HCT116 (cell line): ENCODE measurements at regions not wholly inside any gene's neighbourhood (a gene's known extent, or its start where the extent isn't known, plus 50 kb on each side); places are given as distances from the start of the nearest gene placed in this dataset.

Experiments used
- ATAC-seq: fragments of 200-7000 bp; cut with Tn5 transposase; 2 replicates; pipeline ENCODE4 v1.9.1; 2020; ENCODE audit warnings: mild to moderate bottlenecking, moderate library complexity
- BruUV-seq: library from RNA; stranded (reverse); fragments of 400-500 nt; replicated peaks from 2 replicates; lab custom pipeline; 2021; lab: Mats Ljungman, UMichigan
- CTCF ChIA-PET: fragments of 300-600 bp; sonication (Branson Sonifier 250); formaldehyde crosslinking; loops from one replicate; lab custom pipeline; 2021; ENCODE audit warnings: antibody characterized with exemption; lab: Charles Lee
- POLR2A ChIA-PET: fragments of 300-600, 350-600 bp; sonication (Branson Sonifier 250); formaldehyde crosslinking; loops from one replicate; lab custom pipeline; 2021; ENCODE audit warnings: antibody characterized with exemption; lab: Charles Lee
- RAD21 ChIA-PET, 2 experiments: fragments of 300-600 bp; sonication (Branson Sonifier 250); formaldehyde crosslinking; loops; one replicate each; lab custom pipeline; 2023; ENCODE audit warnings: low total read pairs in 2 of 2; ENCODE audit not compliant: uncharacterized antibody in 2 of 2, unreplicated experiment in 2 of 2, low non-redundant PET in 1 of 2; lab: Charles Lee
- DNase-seq: peaks from one replicate; pipeline ENCODE4 v3.0.0-alpha.2; 2010; ENCODE audit warnings: low read depth, low spot score
- H2AFZ ChIP-seq: fragments of 200-600 bp; shearing (Covaris generic), sonication (generic); 2 replicates; pipeline ENCODE4 v1.6.1; 2017; ENCODE audit warnings: low read depth, mixed run types, mixed read lengths, antibody characterized with exemption, low read length; ENCODE audit not compliant: poor library complexity, severe bottlenecking
- H3K27ac ChIP-seq: 2 replicates; pipeline ENCODE4 v1.5.1; 2012; ENCODE audit warnings: low read depth, low read length
- H3K27me3 ChIP-seq: fragments of 200-600 bp; sonication (generic); 2 replicates; pipeline ENCODE4 v1.6.1; 2016; ENCODE audit warnings: mixed run types, low read length, mixed read lengths; ENCODE audit not compliant: insufficient read depth
- H3K36me3 ChIP-seq, 2 experiments: fragments of 200-500 bp in 1 of 2; fragments of 200-600 bp in 1 of 2; sonication (Bioruptor generic) in 1 of 2; sonication (generic) in 1 of 2; 2 replicates each; pipeline versions ENCODE4 v1.5.1 to v1.6.1; 2014 to 2016; ENCODE audit warnings: low read length in 2 of 2, inconsistent platforms in 1 of 2, mixed read lengths in 1 of 2, mixed run types in 1 of 2; ENCODE audit not compliant: insufficient read depth in 2 of 2, control insufficient read depth in 1 of 2
- H3K4me1 ChIP-seq, 2 experiments: fragments of 200-600 bp in 1 of 2; sonication (generic) in 1 of 2; 2 replicates each; pipeline versions ENCODE4 v1.5.1 to v1.6.1; 2012 to 2017; ENCODE audit warnings: low read length in 2 of 2, inconsistent platforms in 1 of 2, mild to moderate bottlenecking in 1 of 2, mixed read lengths in 1 of 2, mixed run types in 1 of 2, moderate library complexity in 1 of 2; ENCODE audit not compliant: insufficient read depth in 2 of 2, control insufficient read depth in 1 of 2
- H3K4me2 ChIP-seq: fragments of 200-600 bp; sonication (generic); 2 replicates; pipeline ENCODE4 v1.6.1; 2017; ENCODE audit warnings: mixed run types, low read length, mixed read lengths
- H3K4me3 ChIP-seq, 2 experiments: fragments of 200-600 bp in 1 of 2; sonication (generic) in 1 of 2; replicated peaks in 1 of 2; 2 replicates each; pipeline ENCODE4 v1.5.1; 2011 to 2016; ENCODE audit warnings: low read length in 2 of 2, control low read depth in 1 of 2, low read depth in 1 of 2, mild to moderate bottlenecking in 1 of 2, mixed read lengths in 1 of 2, mixed run types in 1 of 2
- H3K79me2 ChIP-seq: fragments of 200-600 bp; sonication (generic); 2 replicates; pipeline ENCODE4 v1.6.1; 2017; ENCODE audit warnings: mild to moderate bottlenecking, mixed run types, low read length, moderate library complexity, mixed read lengths; ENCODE audit not compliant: insufficient read depth
- H3K9ac ChIP-seq: fragments of 200-600 bp; sonication (generic); 2 replicates; pipeline ENCODE4 v1.6.1; 2016; ENCODE audit warnings: low read length, mixed read lengths
- H3K9me2 ChIP-seq: fragments of 200-600 bp; sonication (generic), shearing (Covaris generic); 2 replicates; pipeline ENCODE4 v1.6.1; 2017; ENCODE audit warnings: mixed run types, mild to moderate bottlenecking, moderate library complexity; ENCODE audit not compliant: insufficient read depth
- H3K9me3 ChIP-seq, 2 experiments: fragments of 200-500 bp in 1 of 2; fragments of 200-600 bp in 1 of 2; sonication (Bioruptor generic) in 1 of 2; sonication (generic) in 1 of 2; 2 replicates each; pipeline ENCODE4 v1.6.1; 2014 to 2017; ENCODE audit warnings: low read length in 2 of 2, mixed read lengths in 2 of 2, inconsistent platforms in 1 of 2, low read depth in 1 of 2, mild to moderate bottlenecking in 1 of 2, mixed run types in 1 of 2, moderate library complexity in 1 of 2; ENCODE audit not compliant: control insufficient read depth in 1 of 2, insufficient read depth in 1 of 2
- H4K20me1 ChIP-seq: fragments of 200-600 bp; sonication (generic), shearing (Covaris generic); 2 replicates; pipeline ENCODE4 v1.6.1; 2017; ENCODE audit warnings: mixed run types, mild to moderate bottlenecking, moderate library complexity; ENCODE audit not compliant: insufficient read depth
- CBX3 ChIP-seq: IDR thresholded peaks from 2 replicates; pipeline ENCODE4 v1.6.1; 2012; ENCODE audit warnings: low read depth
- EGR1 ChIP-seq: IDR thresholded peaks from 2 replicates; pipeline ENCODE4 v1.6.1; 2012; ENCODE audit warnings: low read depth
- EZH2 ChIP-seq: fragments of 200-600 bp; sonication (generic); IDR thresholded peaks from 2 replicates; pipeline ENCODE4 v1.6.1; 2017; ENCODE audit warnings: antibody characterized with exemption, mixed run types
- EZH2phosphoT487 ChIP-seq: fragments of 200-600 bp; IDR thresholded peaks from 2 replicates; pipeline ENCODE4 v1.6.1; 2018; ENCODE audit warnings: antibody characterized with exemption, borderline replicate concordance
- FOSL1 ChIP-seq: IDR thresholded peaks from 2 replicates; pipeline ENCODE4 v1.6.1; 2012; ENCODE audit warnings: low read depth
- POLR2AphosphoS5 ChIP-seq: IDR thresholded peaks from 2 replicates; pipeline ENCODE4 v1.6.1; 2011; ENCODE audit warnings: mild to moderate bottlenecking, low read depth, low read length, moderate library complexity
- SIN3A ChIP-seq: IDR thresholded peaks from 2 replicates; pipeline ENCODE4 v1.6.1; 2012; ENCODE audit warnings: low read depth
- SP1 ChIP-seq: IDR thresholded peaks from 2 replicates; pipeline ENCODE4 v1.6.1; 2012; ENCODE audit warnings: low read depth
- SRF ChIP-seq: IDR thresholded peaks from 2 replicates; pipeline ENCODE4 v1.6.1; 2012; ENCODE audit warnings: low read depth
- YY1 ChIP-seq: IDR thresholded peaks from 2 replicates; pipeline ENCODE4 v1.6.1; 2011; ENCODE audit warnings: low read length, low read depth, moderate library complexity, mild to moderate bottlenecking; ENCODE audit not compliant: insufficient replicate concordance; ENCODE audit errors: extremely low read depth
- ZBTB33 ChIP-seq: IDR thresholded peaks from 2 replicates; pipeline ENCODE4 v1.6.1; 2011; ENCODE audit warnings: mild to moderate bottlenecking, low read length, moderate library complexity; ENCODE audit not compliant: insufficient replicate concordance; ENCODE audit errors: extremely low read depth
- ZFX ChIP-seq: fragments of 450-650 bp; IDR thresholded peaks from 2 replicates; pipeline ENCODE4 v1.6.1; 2017
- ZNF274 ChIP-seq: fragments of 200-500 bp; sonication (Bioruptor generic); IDR thresholded peaks from 2 replicates; pipeline ENCODE4 v1.6.1; 2014; ENCODE audit warnings: mild to moderate bottlenecking, low read depth, low read length, inconsistent platforms
- intact Hi-C: fragments of 100-400 bp; cut with micrococcal nuclease; formaldehyde crosslinking; loops from 2 replicates; pipeline ENCODE4 v1.10.0; 2022
- TF ChIP-seq, protein P1 (sequence below): IDR thresholded peaks from 2 replicates; pipeline ENCODE4 v1.6.1; 2012; ENCODE audit warnings: low read depth
- TF ChIP-seq, protein P2 (sequence below): IDR thresholded peaks from 2 replicates; pipeline ENCODE4 v1.6.1; 2012

DNA sequence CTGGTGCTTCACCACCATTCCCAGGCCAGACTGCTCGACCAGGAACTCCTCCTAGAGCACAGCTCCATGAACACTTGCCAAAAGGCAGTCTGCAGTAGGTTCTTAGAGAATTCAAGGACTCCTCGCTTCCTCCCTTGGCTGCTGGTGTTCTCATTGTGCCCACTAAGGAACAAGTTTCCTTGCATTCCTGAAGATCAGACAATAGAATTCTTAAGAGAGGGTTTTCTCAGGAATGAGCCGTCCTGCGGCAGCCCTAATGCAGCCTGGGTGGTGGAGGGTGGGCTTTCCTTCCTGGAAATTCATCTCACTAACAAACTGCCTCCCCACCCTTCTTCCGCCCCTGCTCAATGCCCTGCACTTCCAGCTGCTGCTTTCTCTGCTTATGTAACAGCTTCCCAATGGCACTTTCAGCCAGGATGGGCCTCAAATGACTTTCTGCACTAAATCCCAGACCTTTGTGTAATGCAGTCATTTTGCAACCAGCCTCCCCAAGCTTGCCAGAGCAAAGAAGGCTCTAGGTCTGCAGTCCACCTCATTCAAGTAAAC is 287.9 kb downstream of the PLPP3 start:
- H3K79me2 ChIP-seq: no peaks in the 10 kb centered on the region
- H3K36me3 ChIP-seq: no peaks in the 10 kb centered on the region
- ChIA-PET RAD21 (no interaction called here), POLR2A (no interaction called here), CTCF (no interaction called here)
- no peak overlapping the region for H3K9ac ChIP-seq
- H3K4me1 ChIP-seq: no peaks in the 10 kb centered on the region
- H3K27me3 ChIP-seq: no peaks in the 10 kb centered on the region
- intact Hi-C loops: no loop called here
- TF ChIP-seq CBX3 (no peak), SIN3A (no peak), FOSL1 (no peak), ZFX (no peak), ZBTB33 (no peak), ZNF274 (no peak), SP1 (no peak), YY1 (no peak), EGR1 (no peak), EZH2phosphoT487 (no peak), SRF (no peak), POLR2AphosphoS5 (no peak), EZH2 (no peak)
- TF ChIP-seq, protein P1, sequence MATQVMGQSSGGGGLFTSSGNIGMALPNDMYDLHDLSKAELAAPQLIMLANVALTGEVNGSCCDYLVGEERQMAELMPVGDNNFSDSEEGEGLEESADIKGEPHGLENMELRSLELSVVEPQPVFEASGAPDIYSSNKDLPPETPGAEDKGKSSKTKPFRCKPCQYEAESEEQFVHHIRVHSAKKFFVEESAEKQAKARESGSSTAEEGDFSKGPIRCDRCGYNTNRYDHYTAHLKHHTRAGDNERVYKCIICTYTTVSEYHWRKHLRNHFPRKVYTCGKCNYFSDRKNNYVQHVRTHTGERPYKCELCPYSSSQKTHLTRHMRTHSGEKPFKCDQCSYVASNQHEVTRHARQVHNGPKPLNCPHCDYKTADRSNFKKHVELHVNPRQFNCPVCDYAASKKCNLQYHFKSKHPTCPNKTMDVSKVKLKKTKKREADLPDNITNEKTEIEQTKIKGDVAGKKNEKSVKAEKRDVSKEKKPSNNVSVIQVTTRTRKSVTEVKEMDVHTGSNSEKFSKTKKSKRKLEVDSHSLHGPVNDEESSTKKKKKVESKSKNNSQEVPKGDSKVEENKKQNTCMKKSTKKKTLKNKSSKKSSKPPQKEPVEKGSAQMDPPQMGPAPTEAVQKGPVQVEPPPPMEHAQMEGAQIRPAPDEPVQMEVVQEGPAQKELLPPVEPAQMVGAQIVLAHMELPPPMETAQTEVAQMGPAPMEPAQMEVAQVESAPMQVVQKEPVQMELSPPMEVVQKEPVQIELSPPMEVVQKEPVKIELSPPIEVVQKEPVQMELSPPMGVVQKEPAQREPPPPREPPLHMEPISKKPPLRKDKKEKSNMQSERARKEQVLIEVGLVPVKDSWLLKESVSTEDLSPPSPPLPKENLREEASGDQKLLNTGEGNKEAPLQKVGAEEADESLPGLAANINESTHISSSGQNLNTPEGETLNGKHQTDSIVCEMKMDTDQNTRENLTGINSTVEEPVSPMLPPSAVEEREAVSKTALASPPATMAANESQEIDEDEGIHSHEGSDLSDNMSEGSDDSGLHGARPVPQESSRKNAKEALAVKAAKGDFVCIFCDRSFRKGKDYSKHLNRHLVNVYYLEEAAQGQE: no peak
- TF ChIP-seq, protein P2, sequence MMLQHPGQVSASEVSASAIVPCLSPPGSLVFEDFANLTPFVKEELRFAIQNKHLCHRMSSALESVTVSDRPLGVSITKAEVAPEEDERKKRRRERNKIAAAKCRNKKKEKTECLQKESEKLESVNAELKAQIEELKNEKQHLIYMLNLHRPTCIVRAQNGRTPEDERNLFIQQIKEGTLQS: no peak
- no peak for ATAC-seq
- no peaks in the 10 kb centered on the region for H4K20me1 ChIP-seq
- H3K9me2 ChIP-seq: no peaks in the 10 kb centered on the region
- H2AFZ ChIP-seq: no peak overlapping the region
- no peak overlapping the region for H3K4me3 ChIP-seq
- DNase-seq: no peak
- no peaks in the 10 kb centered on the region for H3K9me3 ChIP-seq
- H3K27ac ChIP-seq: no peak overlapping the region
- BruUV-seq: no TSS peak
- no peak overlapping the region for H3K4me2 ChIP-seq
